Right lobe of liver (tissue), 6 donors: ENCODE measurements at regions not wholly inside any gene's neighbourhood (a gene's known extent, or its start where the extent isn't known, plus 50 kb on each side); places are given as distances from the start of the nearest gene placed in this dataset.

Experiments used
- ATAC-seq, 4 donors: fragments of 200-7000 bp; cut with Tn5 transposase; one replicate each; pipeline ENCODE4 v1.9.1; 2020; ENCODE audit warnings: mild to moderate bottlenecking in 4 of 4, moderate library complexity in 4 of 4
- DNase-seq, 3 donors: peaks; one replicate each; pipeline ENCODE4 v3.0.0-alpha.2; 2020
- H3K27ac ChIP-seq, 3 donors: fragments of 200-600 bp; one replicate each; pipeline ENCODE4 v1.8.0; 2022
- H3K27me3 ChIP-seq, 2 donors: fragments of 200-600 bp; one replicate each; pipeline ENCODE4 v1.8.0; 2022
- H3K36me3 ChIP-seq, 4 donors: fragments of 200-600 bp; sonication (generic) in 1 of 4; one replicate each; pipeline versions ENCODE4 v1.5.1 to v1.8.0; 2017 to 2022; ENCODE audit warnings: control low read depth in 1 of 4
- H3K4me1 ChIP-seq, 4 donors: fragments of 200-600 bp; sonication (generic) in 1 of 4; one replicate each; pipeline versions ENCODE4 v1.5.1 to v1.8.0; 2017 to 2022; ENCODE audit warnings: control low read depth in 1 of 4
- H3K4me3 ChIP-seq, 3 donors: fragments of 200-600 bp; one replicate each; pipeline ENCODE4 v1.8.0; 2022
- H3K9me3 ChIP-seq, 4 donors: fragments of 200-600 bp; sonication (generic) in 1 of 4; one replicate each; pipeline versions ENCODE4 v1.5.1 to v1.8.0; 2017 to 2022; ENCODE audit warnings: control low read depth in 1 of 4
- CTCF ChIP-seq, 4 donors: fragments of 200-600 bp in 3 of 4; fragments of 450-650 bp in 1 of 4; IDR thresholded peaks; one replicate each; pipeline versions ENCODE4 v1.5.1 to v1.8.0; 2016 to 2022; ENCODE audit warnings: antibody characterized with exemption in 4 of 4, mild to moderate bottlenecking in 2 of 4
- POLR2A ChIP-seq: fragments of 450-650 bp; IDR thresholded peaks from one replicate; pipeline ENCODE4 v1.6.1; 2017; ENCODE audit warnings: antibody characterized with exemption, mild to moderate bottlenecking
- WGBS: methylation state at CpG from one replicate; pipeline ENCODE4 v1.1.6; 2018; ENCODE audit warnings: low coverage, low lambda C conversion rate; ENCODE audit not compliant: insufficient coverage; ENCODE audit errors: missing lambda C conversion rate; 5-methylcytosine and 5-hydroxymethylcytosine counted together
- intact Hi-C, 2 donors: fragments of 100-400 bp; cut with DNase I; formaldehyde crosslinking; loops; one replicate each; pipeline versions ENCODE4 v1.11.2 to v1.14.1; 2022
- donor health status: DM: no; HTN: yes; CAD: no.
- donor health status: DM: no; HTN: no; CAD: no.
- donor health status: DM: no; HTN: no; CAD: no.
- donor health status: DM: no; HTN: yes; CAD: no.
- donor health status: DM: no; HTN: yes; CAD: no.

- TF ChIP-seq POLR2A = no peak
- TF ChIP-seq CTCF (IDR thresholded peaks at IDR 0.05) = no peak
- intact Hi-C loops = no loop called here
- H3K9me3 ChIP-seq = no peaks in the 10 kb centered on the region
- WGBS = 33% methylated on average over 1 of the region's 1 CpG
- no peaks in the 10 kb centered on the region for H3K4me1 ChIP-seq
- H3K36me3 ChIP-seq = no peaks in the 10 kb centered on the region
- DNase-seq = no peak
- peak in 1 of 4 donors; percentile 17 for ATAC-seq
- no peak overlapping the region for H3K4me3 ChIP-seq
- no peaks in the 10 kb centered on the region for H3K27me3 ChIP-seq
- H3K27ac ChIP-seq = no peak overlapping the region
Measured at GRCh38 chr10:31152421-31153135, 120.9 kb upstream of the ZNF438 start.

GRCh38 chr10:31153161-31153560 is 121.5 kb upstream of the ZNF438 start:
- Histone ChIP-seq H3K4me1 (no peaks in the 10 kb centered on the region), H3K27ac (no peak overlapping the region), H3K9me3 (no peaks in the 10 kb centered on the region), H3K4me3 (no peak overlapping the region), H3K36me3 (no peaks in the 10 kb centered on the region), H3K27me3 (no peaks in the 10 kb centered on the region)
- ATAC-seq = no peak
- no peak for DNase-seq
- 74% methylated on average over 7 of the region's 7 CpGs for WGBS
- TF ChIP-seq CTCF (IDR thresholded peaks at IDR 0.05) = no peak
- TF ChIP-seq POLR2A = no peak
- intact Hi-C loops = no loop called here

GRCh38 chr10:31153692-31154091 is 122.0 kb upstream of the ZNF438 start:
- H3K4me1 ChIP-seq = no peaks in the 10 kb centered on the region
- ATAC-seq = no peak
- TF ChIP-seq CTCF (IDR thresholded peaks at IDR 0.05) (no peak), POLR2A (no peak)
- H3K27me3 ChIP-seq = no peaks in the 10 kb centered on the region
- H3K36me3 ChIP-seq = no peaks in the 10 kb centered on the region
- no peak for DNase-seq
- 81% methylated on average over 4 of the region's 8 CpGs for WGBS
- H3K27ac ChIP-seq = no peak overlapping the region
- no peaks in the 10 kb centered on the region for H3K9me3 ChIP-seq
- intact Hi-C loops = no loop called here
- no peak overlapping the region for H3K4me3 ChIP-seq

- Histone ChIP-seq H3K4me3 (no peak overlapping the region), H3K4me1 (no peaks in the 10 kb centered on the region), H3K27ac (no peak overlapping the region), H3K36me3 (no peaks in the 10 kb centered on the region), H3K27me3 (no peaks in the 10 kb centered on the region), H3K9me3 (no peaks in the 10 kb centered on the region)
- TF ChIP-seq POLR2A = no peak
- no peak for TF ChIP-seq CTCF (IDR thresholded peaks at IDR 0.05)
- no peak for DNase-seq
- WGBS = no CpG with 5 or more reads among the region's 3 CpGs
- no peak for ATAC-seq
- intact Hi-C loops = no loop called here
Measured at GRCh38 chr10:31154996-31155395, 123.3 kb upstream of the ZNF438 start.
